Panc1 (cell line): ENCODE measurements at regions not wholly inside any gene's neighbourhood (a gene's known extent, or its start where the extent isn't known, plus 50 kb on each side); places are given as distances from the start of the nearest gene placed in this dataset.

Experiments
- ATAC-seq: fragments of 200-7000 bp; cut with Tn5 transposase; 2 replicates; pipeline ENCODE4 v1.9.1; 2020; ENCODE audit warnings: mild to moderate bottlenecking, moderate library complexity
- BruUV-seq: library from RNA; stranded (reverse); fragments of 400-500 nt; replicated peaks from 2 replicates; lab custom pipeline; 2021; lab: Mats Ljungman, UMichigan
- CTCF ChIA-PET: fragments of 300-600 bp; sonication (Branson Sonifier 250); formaldehyde crosslinking; loops from one replicate; lab custom pipeline; 2022; ENCODE audit warnings: antibody characterized with exemption; lab: Charles Lee
- POLR2A ChIA-PET: fragments of 300-600 bp; sonication (Branson Sonifier 250); formaldehyde crosslinking; loops from one replicate; lab custom pipeline; 2022; ENCODE audit warnings: antibody characterized with exemption; lab: Charles Lee
- DNase-seq: peaks from one replicate; pipeline ENCODE4 v3.0.0-alpha.2; 2010; ENCODE audit warnings: low read depth, low spot score
- H3K27ac ChIP-seq: 2 replicates; pipeline ENCODE4 v1.5.1; 2011; ENCODE audit warnings: mild to moderate bottlenecking, low read length, inconsistent platforms
- H3K27me3 ChIP-seq: fragments of 200-500 bp; sonication (Bioruptor generic); 2 replicates; pipeline ENCODE4 v1.6.0; 2014; ENCODE audit warnings: low read length, inconsistent platforms; ENCODE audit not compliant: control insufficient read depth, insufficient read depth
- H3K36me3 ChIP-seq: fragments of 200-500 bp; sonication (Bioruptor generic); 2 replicates; pipeline ENCODE4 v1.5.1; 2014; ENCODE audit warnings: inconsistent platforms, mild to moderate bottlenecking, low read length, moderate library complexity; ENCODE audit not compliant: control insufficient read depth, insufficient read depth
- H3K4me1 ChIP-seq: 2 replicates; pipeline ENCODE4 v1.5.1; 2011; ENCODE audit warnings: inconsistent platforms, mild to moderate bottlenecking, low read length, moderate library complexity; ENCODE audit not compliant: control insufficient read depth, insufficient read depth
- H3K4me3 ChIP-seq, 2 experiments: 2 replicates each; pipeline ENCODE4 v1.5.1; 2011 to 2012; ENCODE audit warnings: low read depth in 2 of 2, low read length in 2 of 2, mild to moderate bottlenecking in 2 of 2, inconsistent platforms in 1 of 2, moderate library complexity in 1 of 2
- H3K9me3 ChIP-seq: fragments of 200-500 bp; sonication (Bioruptor generic); 2 replicates; pipeline ENCODE4 v1.5.1; 2014; ENCODE audit warnings: low read depth, mild to moderate bottlenecking, inconsistent platforms, low read length, moderate library complexity; ENCODE audit not compliant: control insufficient read depth, insufficient read depth
- POLR2AphosphoS5 ChIP-seq: IDR thresholded peaks from 2 replicates; pipeline ENCODE4 v1.6.1; 2012; ENCODE audit warnings: mild to moderate bottlenecking, low read depth, low read length, moderate library complexity
- SIN3A ChIP-seq: IDR thresholded peaks from 2 replicates; pipeline ENCODE4 v1.6.1; 2012; ENCODE audit warnings: low read depth, mild to moderate bottlenecking, low read length, moderate library complexity, borderline replicate concordance; ENCODE audit not compliant: insufficient read depth
- TCF7L2 ChIP-seq: IDR thresholded peaks from 2 replicates; pipeline ENCODE4 v1.6.1; 2011; ENCODE audit warnings: mild to moderate bottlenecking, low read depth, low read length, inconsistent platforms
- in situ Hi-C: cut with HindIII; loops from 2 replicates; pipeline ENCODE4 v1.10.0; 2016; ENCODE audit warnings: low sequenced_read_pairs, low pct_unique_long_range_greater_than_20kb
- intact Hi-C: fragments of 100-400 bp; cut with micrococcal nuclease; formaldehyde crosslinking; loops from one replicate; pipeline ENCODE4 v1.10.0; 2022; ENCODE audit not compliant: unreplicated experiment
- TF ChIP-seq, protein P1 (sequence below), 2 experiments: IDR thresholded peaks; 2 replicates each; pipeline ENCODE4 v1.6.1; 2011 to 2012; ENCODE audit warnings: low read depth in 2 of 2, control low read depth in 1 of 2, low read length in 1 of 2, mild to moderate bottlenecking in 1 of 2, moderate library complexity in 1 of 2; ENCODE audit not compliant: insufficient read depth in 1 of 2
- TF ChIP-seq, protein P2 (sequence below): fragments of 450-650 bp; IDR thresholded peaks from 2 replicates; pipeline ENCODE4 v1.5.1; 2017; ENCODE audit warnings: mild to moderate bottlenecking

DNA sequence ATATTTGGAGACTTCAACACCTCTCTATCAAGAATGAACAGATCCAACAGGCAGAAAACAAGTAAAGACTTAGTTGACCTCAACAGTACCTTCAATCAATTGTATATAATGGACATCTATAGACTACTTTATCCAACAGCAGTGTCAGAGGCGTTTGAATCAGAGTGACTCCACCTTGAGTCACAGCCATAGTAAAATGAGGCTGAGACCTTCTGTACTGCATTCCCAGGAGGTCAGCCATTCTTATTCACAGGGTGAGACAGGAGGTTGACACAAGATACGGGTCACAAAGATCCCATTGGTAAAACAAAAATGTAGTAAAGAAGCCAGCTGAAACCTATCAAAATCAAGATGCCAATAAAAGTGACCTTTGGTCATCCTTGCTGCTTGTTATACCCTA, 299.8 kb downstream of the CNTN3 start:
- Histone ChIP-seq H3K9me3 (no peaks in the 10 kb centered on the region), H3K27ac (no peak overlapping the region), H3K27me3 (no peaks in the 10 kb centered on the region), H3K36me3 (no peaks in the 10 kb centered on the region), H3K4me3 (no peak overlapping the region), H3K4me1 (no peaks in the 10 kb centered on the region)
- ATAC-seq, result no peak
- CTCF ChIA-PET, result no interaction called here
- POLR2A ChIA-PET, result no interaction called here
- BruUV-seq, result no TSS peak
- no peak for TF ChIP-seq POLR2AphosphoS5
- TF ChIP-seq, protein P1, sequence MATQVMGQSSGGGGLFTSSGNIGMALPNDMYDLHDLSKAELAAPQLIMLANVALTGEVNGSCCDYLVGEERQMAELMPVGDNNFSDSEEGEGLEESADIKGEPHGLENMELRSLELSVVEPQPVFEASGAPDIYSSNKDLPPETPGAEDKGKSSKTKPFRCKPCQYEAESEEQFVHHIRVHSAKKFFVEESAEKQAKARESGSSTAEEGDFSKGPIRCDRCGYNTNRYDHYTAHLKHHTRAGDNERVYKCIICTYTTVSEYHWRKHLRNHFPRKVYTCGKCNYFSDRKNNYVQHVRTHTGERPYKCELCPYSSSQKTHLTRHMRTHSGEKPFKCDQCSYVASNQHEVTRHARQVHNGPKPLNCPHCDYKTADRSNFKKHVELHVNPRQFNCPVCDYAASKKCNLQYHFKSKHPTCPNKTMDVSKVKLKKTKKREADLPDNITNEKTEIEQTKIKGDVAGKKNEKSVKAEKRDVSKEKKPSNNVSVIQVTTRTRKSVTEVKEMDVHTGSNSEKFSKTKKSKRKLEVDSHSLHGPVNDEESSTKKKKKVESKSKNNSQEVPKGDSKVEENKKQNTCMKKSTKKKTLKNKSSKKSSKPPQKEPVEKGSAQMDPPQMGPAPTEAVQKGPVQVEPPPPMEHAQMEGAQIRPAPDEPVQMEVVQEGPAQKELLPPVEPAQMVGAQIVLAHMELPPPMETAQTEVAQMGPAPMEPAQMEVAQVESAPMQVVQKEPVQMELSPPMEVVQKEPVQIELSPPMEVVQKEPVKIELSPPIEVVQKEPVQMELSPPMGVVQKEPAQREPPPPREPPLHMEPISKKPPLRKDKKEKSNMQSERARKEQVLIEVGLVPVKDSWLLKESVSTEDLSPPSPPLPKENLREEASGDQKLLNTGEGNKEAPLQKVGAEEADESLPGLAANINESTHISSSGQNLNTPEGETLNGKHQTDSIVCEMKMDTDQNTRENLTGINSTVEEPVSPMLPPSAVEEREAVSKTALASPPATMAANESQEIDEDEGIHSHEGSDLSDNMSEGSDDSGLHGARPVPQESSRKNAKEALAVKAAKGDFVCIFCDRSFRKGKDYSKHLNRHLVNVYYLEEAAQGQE (IDR thresholded peaks at IDR 0.05; ENCODE audit: insufficient read depth in 1 of 2, low read depth in 2 of 2, low read length in 1 of 2), result no peak
- TF ChIP-seq, protein P2, sequence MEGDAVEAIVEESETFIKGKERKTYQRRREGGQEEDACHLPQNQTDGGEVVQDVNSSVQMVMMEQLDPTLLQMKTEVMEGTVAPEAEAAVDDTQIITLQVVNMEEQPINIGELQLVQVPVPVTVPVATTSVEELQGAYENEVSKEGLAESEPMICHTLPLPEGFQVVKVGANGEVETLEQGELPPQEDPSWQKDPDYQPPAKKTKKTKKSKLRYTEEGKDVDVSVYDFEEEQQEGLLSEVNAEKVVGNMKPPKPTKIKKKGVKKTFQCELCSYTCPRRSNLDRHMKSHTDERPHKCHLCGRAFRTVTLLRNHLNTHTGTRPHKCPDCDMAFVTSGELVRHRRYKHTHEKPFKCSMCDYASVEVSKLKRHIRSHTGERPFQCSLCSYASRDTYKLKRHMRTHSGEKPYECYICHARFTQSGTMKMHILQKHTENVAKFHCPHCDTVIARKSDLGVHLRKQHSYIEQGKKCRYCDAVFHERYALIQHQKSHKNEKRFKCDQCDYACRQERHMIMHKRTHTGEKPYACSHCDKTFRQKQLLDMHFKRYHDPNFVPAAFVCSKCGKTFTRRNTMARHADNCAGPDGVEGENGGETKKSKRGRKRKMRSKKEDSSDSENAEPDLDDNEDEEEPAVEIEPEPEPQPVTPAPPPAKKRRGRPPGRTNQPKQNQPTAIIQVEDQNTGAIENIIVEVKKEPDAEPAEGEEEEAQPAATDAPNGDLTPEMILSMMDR, result no peak
- TF ChIP-seq SIN3A, result no peak
- TF ChIP-seq TCF7L2, result no peak
- in situ Hi-C loops, result no loop called here
- intact Hi-C loops, result no loop called here
- DNase-seq, result no peak

DNA sequence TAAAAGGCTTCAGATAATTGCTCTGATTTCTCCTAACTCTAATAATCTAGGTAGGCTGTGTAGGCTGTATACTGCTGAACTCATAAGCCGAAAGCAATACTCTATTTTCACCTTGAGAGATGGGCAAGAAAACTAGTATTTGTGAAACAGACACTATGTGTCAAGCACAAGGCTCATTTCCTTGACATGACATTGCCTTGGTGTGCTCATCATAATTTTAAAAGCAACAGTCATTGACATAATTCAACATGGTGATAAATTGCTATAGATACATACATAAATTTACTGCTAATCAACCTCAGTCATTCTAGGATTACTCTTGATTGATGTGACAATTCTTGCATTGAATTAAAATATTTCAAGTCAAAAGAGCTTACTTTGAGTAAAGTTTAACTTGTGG, 304.7 kb downstream of the CNTN3 start:
- no peaks in the 10 kb centered on the region for H3K4me1 ChIP-seq
- H3K4me3 ChIP-seq, result no peak overlapping the region
- H3K27ac ChIP-seq, result no peak overlapping the region
- no peaks in the 10 kb centered on the region for H3K36me3 ChIP-seq
- intact Hi-C loops (no loop called here), in situ Hi-C loops (no loop called here)
- POLR2A ChIA-PET, result no interaction called here
- ATAC-seq (no peak), DNase-seq (no peak)
- H3K27me3 ChIP-seq, result no peaks in the 10 kb centered on the region
- TF ChIP-seq TCF7L2 (no peak), POLR2AphosphoS5 (no peak), SIN3A (no peak)
- TF ChIP-seq, protein P1 (IDR thresholded peaks at IDR 0.05; ENCODE audit: insufficient read depth in 1 of 2, low read depth in 2 of 2, low read length in 1 of 2), result no peak
- TF ChIP-seq, protein P2, result no peak
- no peaks in the 10 kb centered on the region for H3K9me3 ChIP-seq
- CTCF ChIA-PET, result no interaction called here
- no TSS peak for BruUV-seq
